GM04504 (cell line): ENCODE measurements at regions not wholly inside any gene's neighbourhood (a gene's known extent, or its start where the extent isn't known, plus 50 kb on each side); places are given as distances from the start of the nearest gene placed in this dataset.
"Not testable (repeated sequence)": the region's sequence is repeated elsewhere in the genome, so short reads cannot be mapped to it uniquely, and the experiment has no call there.

Experiments used
- DNase-seq: peaks from one replicate; pipeline ENCODE4 v3.0.0-alpha.2; 2012; ENCODE audit warnings: low read depth

DNA sequence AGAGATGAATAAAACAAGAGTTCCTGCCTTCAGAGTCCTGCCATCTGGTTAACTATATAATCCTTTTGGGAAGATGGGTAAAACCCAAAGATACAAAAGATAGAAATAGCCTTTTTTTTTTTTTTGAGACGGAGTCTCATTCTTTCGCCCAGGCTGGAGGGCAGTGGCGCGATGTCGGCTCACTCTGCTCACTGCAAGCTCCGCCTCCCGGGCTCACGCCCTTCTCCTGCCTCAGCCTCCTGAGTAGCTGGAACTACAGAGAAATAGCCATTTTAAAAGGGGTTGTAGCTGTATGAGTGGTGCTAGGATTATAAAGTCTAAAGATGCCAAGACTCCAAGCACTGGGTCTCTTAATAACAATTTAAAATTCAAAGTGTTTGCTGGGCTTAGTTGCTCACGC, 97.2 kb downstream of the KDR start:
- DNase-seq, result no peak

DNA sequence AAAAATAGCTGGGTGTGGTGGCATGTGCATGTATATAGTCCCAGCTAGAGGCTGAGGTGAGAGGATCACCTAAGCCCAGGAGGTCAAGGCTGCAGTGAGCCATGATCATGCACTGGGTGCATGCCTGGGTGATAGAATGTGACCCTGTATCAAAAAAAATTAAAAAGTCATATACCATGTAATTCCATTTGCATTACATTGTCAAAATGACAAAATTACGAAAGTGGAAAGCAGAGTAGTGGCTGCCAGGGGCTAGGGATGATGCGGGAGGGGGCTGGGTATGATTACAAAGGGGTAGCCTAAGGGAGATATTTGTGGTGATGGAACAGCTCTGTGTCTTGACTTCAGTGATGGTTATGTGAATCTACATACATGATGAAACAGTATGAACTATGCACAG, 97.8 kb downstream of the KDR start:
- no peak for DNase-seq

DNA sequence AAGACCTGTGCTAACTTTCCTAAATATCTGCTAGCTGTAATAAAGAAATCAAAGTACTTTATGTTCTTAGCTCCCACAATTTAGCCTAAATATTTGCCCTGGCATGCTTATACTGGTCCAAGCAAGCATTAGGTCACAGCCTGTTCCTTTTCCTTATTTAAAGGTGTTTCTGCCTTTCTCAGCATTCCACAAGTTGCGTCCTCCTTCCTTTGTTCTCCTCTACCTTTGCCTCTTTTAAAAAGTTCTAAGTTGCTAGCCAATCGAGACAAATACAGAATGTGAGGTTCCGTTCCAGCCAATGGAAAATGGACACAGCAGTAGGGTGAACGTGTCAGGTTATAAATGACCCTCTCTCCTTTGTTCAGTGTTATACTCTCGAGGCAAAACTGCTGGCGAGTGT, 99.9 kb downstream of the KDR start:
- not testable (repeated sequence) for DNase-seq

DNA sequence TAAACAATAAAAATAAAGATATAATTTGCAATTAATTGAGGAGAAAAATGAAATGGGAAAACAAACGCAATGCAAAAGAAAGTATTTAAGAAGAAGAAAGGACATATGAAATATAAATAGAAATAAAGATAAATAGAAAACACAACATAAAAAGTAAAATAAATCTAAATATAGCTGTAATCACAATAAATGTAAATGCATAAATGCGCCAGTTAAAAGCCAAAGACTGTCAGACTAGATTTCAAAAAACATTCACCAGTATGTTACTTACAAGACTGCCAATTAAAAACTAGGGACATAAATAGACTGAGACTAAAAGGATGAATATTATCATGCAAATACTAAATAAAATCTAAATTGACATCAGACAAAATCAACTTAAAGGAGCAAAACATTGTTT, 102.4 kb downstream of the KDR start:
- no peak for DNase-seq

DNA sequence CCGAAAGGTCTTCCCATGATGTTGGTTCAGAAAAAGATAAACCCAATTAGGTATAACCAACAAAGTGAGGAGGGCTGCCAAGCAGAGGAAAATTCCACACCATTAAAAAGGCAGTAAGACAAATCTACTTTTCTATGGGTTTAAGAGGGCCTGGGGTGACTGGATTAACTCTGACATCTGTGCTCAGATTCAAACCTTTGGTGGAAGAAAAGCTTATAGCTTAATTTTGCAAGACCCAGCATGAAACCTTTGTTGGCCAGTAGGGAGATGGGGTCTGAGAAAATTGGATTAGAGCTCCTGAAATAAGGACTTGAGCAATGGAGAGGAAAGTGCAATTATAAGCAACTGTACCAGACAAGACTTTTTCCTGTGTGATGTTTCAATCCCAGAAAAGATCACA, 104.2 kb downstream of the KDR start:
- DNase-seq, result no peak

DNA sequence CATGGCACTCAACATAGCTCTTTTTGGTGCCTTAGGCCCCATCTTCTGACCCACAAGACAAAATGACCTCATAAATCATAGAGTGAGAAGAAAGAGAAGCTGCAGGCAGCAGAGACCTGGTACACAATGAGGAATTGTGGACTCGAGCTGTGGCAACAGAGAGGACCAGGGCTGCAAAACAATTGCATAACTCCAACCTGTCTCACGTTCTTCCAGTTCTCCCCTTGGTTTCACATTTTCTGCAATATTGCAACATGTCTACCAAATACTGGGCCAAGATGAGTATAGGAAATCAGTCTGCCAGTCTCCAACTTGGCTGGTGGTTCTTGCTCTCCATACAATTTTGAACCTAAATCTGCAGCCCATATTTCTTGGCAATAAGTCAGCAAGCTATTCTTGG, 105.3 kb downstream of the KDR start:
- no peak for DNase-seq

DNA sequence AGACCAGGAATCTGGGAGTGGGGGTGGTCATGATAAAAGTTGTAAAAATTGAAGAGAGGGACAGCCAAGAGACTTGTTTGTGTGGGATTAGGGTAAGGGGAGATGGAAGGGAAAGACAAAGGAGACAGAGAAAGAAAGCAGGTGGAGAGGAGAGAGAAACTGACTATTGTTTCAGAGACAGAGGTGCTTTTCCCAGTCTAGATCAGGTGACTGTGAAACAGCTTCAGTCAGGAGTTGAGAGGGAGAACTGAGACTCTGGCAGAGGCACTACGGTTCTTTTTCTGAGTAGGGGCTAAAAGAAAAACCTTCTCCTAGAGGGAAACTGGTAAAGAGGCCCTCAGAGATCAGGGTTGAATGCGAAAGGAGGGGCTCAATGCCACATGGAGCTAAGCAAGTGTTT, 106.4 kb downstream of the KDR start:
- DNase-seq, result no peak

DNA sequence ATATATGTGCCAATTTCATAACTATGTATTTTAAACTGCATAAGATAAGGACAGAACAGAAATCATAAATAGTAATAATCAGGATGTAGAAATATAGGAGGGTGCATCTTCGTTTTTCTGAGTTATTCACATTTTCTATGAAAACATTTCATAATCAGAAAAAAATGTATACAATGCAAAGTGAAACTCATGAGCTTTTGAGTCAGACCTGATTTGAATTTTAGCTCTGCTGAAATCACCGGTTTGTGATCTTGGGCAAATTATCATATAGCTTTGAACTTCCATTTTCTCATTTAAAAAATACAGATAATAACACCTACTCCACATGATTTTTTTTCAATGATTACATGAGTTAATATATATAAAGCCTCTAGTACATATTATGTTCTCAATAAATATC, 106.9 kb downstream of the KDR start:
- no peak for DNase-seq

DNA sequence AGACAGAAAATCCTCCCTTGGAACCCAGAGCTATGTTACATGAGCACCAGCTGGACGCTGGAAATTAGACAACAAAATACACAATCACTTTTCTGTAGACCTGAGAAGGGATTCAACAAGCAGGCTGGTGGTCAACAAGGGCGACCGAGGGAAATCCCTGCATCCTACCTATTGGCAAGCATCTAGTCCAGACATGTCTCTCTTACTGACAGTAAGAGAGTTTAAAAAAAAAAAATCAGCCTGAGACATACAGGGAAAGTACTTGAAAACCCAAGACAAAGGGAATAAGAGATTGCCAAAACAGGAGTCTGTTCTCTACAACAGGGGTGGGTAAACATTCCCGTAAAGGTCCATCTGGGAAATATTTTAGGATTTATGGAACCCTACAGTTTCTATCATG, 108.0 kb downstream of the KDR start:
- DNase-seq, result no peak

DNA sequence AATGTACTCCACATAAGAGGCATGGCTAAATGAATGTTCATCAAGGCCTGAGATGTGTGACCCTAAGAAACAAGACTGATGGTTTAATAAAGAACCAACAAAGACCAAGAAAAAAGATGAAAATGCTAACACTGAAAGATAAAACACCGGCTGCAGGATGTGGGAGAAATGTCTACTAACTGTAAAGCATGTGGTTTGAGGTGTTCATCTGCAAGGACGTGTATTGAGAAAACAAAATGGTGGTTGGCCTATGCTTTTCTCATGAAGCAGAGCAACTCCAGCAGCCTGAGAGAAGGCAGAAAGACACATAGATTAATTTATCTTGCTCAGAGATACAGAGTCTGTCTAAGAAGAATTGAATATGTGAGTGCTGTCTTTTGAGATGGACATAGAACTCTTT, 109.3 kb downstream of the KDR start:
- no peak for DNase-seq

DNA sequence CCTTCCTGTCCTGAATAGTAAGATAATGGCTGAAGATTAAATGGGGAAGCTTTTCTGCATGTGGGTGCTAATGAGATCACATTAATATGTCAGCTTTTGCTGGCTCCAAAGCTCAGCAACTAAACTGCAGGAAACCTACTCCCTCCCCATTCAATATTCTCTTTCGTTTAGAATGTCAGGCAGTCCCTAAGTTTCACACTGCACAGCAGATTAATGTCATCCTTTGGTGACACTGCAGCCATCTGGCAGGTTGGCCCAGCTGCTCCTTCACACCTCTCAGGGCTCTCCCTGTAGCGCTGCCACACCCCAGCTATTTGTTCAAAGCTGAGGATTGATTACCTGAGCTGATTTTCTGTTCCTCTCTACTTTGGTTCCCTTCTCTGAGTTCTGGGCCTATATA, 110.5 kb downstream of the KDR start:
- no peak for DNase-seq

DNA sequence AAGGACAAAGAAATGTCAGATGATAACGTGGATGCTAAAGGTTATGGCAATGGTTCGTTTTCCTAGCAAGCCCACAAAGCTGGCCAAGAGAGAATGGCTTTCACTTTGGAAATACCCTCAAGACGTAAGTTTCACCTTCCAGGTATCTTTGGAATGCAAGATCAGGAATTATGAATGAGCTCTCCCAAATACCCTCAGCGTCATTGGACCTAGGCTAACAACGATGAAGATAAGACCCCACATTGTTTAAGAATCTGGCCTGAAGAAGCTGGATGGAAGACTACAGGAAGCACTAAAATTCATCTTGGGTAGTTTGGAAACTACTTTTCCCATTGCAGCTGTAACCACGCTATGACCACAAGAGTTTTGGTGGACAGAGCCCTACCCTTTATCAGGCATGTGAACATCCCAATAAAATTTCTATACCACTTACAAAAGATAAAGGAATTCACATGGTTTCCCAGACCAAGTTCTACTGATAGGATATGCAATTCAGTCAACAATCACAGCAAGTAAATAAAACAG, 111.9 kb downstream of the KDR start:
- DNase-seq, result no peak

DNA sequence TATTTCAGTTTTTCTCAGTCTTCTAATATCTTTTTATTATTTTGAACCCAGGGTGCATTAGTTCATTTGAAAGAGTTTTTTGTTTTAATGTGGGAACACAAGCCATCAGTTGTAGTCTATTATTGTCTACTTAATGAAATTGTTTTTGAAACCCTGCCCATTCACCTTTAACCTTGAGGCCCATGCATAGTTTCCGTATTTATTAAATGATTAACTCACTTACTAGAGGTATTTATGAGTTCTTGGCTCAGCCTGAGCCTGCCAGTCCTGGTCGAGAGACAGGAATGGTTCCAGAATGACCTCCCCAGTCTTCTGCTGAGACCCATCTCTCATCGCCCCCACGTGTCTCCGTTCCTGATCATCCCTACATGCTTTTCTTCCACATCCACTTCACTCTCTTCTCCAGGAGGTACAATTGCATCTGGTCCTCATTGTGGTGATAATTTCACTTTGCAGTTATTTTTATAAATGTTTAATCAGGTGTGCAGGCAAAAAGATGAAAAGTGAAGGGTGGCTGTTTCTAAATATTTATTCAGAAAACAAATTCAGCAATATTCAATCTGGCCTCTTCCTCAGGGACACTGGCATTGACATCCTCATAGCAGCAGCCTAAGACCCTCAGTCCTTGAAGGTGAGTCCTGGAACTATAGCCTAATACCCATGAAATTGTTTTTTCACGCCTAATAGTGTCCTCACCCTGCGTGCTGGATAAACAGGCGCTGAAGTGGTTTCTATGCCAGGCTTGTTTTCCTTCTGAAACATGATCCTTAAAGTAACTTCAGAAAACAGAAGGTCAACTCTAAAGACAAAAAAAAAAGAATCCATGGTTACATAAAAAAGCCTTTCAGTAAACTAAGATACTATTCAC, 112.8 kb downstream of the KDR start:
- DNase-seq, result no peak

DNA sequence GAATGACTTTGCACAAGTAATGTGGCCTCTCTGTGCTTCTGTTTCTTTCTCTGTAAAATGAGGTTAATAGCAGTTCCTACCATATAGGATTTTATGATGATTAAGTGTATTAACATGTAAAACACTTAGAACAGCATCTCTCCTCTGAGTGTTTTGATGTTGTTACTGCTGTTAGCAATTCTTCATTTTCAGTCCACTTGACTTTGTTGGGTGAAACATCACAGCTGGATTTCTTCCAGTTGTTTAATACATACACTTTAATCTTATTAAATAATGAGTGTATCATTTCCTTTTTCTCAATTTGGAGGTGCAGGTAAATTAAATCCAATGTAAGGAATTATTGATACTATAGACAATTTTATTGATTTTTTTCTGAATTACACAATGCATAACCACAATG, 113.6 kb downstream of the KDR start:
- no peak for DNase-seq

DNA sequence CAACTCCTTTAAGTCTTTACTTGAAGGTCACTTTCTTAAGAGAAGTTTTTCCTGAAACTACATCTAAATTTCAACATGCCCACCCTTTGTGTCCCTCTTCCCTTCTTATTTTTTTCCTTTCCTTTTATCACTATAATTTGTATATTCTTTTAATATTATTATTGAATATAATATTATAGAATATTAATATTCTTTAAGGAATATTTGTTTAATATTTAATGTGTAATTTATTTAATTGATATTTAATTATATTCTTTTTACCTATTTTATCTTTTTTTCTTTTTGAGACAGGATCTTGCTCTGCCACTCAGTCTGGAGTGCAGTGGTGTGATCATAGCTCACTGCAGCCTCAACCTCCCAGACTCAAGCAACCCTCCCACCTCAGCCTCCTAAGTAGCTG, 114.8 kb downstream of the KDR start:
- no peak for DNase-seq

DNA sequence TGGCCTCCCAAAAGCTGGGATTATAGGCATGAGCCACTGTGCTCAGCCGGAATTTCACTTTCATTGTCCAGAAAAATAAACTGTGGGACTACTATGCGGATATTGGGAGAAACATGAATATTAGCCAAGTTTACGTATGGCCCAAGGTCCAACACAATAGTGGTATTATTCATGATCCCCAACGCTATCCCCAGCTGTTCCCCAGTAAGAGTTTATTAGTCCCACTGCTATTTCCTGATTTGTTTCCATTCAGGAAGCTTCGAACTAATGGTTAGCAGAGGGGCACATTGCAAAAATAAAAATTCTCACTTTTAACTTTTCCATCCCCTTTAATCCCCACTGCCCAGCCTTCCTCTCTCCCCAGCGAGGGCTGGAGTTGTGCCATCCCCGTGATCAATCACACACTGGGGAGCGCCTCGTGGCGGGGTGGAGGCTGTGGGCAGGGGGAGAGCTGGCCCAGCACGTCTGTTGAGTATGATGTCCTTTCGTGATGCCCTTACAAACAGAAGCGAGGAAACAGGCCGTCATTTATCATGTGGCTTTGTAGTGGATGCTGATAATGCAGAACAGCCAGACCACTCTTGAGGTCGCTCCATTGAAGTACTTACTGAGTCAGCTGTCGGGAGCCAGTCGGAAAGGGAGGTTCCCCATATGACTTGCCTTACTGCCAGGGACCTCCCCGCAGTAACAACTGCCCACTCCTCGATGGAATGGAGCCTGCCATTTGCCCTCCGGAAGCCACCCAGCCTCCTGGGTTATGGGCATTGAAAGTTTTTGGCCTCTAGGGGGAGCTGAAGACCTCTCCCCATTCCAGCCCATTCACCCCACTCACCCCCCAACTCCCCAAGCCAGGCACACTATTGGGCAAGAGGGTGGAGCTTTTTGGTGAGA, 117.0 kb downstream of the KDR start:
- no peak for DNase-seq

DNA sequence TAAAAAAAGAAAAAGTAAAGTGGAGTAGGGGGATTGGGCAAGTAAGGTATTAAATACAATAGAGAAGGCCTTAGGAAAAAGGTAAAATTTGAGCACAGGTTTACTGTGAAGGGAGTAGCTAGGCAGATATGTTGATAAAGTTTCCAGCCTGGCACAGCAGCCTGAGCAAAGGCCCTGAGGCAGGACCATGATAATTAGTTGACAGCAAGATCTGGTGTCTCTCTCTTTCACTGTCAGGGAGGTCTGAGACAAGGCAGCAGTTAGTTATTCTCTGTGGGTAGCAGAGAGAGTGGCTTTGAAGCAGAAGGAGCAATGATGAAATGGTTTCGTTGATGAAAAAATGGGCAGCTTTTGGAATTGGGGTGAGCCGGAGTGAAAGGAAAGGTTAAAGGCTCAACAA, 119.5 kb downstream of the KDR start:
- no peak for DNase-seq

DNA sequence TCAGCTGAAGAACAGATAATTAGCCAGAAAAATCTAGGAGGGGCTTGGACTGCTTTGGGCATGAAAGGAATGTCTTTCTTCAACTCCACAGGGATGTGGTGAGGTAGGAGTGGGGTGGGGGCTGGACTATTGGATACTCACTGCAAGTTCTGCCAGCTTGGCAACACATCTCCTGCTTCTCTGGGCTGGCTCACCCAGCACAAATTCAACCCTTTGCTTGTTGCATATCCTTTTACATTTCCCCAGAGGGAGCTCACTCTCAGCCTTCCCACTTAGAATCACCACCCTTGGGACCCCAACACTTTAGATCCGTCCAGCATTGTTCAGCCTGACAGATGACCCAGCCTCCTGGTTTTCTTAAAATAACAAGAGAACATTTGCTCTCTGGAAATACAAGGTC, 120.6 kb downstream of the KDR start:
- DNase-seq, result no peak

DNA sequence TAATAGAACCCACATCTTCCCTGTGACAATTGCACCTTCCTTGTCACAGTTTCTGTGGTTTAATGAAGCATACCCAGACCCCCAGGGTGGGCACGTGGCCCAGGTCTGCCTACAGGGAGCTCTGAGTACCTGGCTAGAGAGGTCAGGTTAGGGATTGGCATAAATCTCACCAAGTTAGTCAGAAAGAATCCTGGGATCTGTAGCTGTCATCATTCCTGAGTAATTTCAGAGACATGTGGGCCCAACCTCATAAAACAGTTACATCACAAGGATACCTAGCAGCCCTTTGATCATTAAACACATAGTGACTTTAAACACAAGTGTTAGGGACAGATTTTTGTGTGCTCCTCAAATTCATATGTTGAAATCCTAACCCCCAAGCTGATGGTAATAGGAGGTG, 123.0 kb downstream of the KDR start:
- DNase-seq, result no peak

DNA sequence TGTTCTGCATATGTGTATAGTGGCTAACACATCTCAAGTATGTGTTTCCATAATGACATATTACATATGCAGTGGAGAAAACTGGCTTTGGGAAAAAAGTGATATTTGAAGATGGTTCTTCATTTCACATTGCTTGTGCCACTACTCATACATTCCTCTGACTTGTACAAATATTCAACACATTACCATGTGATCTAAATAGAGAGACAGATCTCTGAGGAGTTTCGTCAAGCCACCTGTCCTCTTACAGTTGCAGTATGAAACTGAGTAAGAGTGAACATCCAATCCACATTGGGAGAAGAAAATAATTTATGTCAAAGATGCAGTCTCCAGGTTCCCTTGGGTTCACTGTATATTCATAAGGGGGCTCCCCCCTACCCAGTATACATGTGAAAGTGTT, 123.9 kb downstream of the KDR start:
- DNase-seq, result no peak

DNA sequence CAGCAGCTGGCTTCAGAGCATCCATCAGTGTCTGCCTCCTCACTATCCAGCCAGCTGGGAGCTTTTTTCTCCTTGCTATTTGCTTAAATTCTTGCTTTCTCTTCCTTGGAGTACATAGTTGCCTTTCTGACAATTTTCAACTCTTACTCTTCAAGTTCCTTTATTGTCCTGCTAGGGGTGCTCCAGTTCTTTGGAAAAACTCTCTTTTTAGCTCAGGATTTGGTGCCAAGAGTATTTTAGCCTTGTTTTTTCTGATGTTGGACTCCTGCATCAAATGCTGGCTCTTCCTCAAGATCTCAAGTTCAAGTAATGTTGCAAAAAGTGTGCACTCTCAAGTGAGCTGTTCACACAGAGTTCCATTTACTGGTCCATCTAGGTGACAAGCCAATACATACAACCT, 126.4 kb downstream of the KDR start:
- DNase-seq, result no peak

DNA sequence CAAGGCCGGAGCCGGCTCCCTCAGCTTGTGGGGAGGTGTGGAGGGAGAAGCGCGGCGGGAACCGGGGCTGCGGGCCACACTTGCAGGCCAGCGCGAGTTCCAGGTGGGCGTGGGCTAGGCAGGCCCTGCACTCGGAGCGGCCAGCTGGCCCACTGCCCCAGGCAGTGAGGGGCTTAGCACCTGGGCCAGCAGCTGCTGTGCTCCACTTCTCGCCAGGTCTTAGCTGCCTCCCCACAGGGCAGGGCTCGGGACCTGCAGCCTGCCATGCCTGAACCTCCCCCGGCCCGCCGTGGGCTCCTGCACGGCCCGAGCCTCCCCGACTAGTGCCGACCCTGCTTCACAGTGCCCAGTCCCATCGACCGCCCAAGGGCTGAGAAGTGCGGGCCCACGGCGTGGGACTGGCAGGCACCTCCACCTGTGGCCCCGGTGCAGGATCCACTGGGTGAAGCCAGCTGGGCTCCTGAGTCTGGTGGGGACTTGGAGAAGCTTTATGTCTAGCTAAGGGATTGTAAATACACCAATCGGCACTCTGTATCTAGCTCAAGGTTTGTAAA, 131.8 kb downstream of the KDR start:
- not testable (repeated sequence) for DNase-seq

DNA sequence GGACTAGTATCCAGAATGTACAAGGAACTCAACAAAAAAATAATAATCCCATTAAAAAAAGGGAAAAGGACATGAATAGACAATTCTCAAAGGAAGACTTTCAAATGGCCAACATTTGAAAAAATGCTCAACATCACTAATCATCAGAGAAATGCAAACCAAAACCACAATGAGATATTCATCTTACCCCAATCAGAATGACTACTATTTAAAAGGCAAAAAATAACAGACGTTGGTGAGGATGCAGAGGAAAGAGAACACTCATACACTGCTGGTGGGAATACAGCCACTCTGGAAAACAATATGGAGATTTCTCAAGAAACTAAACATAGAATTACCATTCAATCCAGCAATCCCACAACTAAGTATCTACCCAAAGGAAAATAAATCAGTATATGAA, 133.1 kb downstream of the KDR start:
- DNase-seq, result no peak
